GM12891 (cell line): ENCODE measurements at regions not wholly inside any gene's neighbourhood (a gene's known extent, or its start where the extent isn't known, plus 50 kb on each side); places are given as distances from the start of the nearest gene placed in this dataset.

ENCODE experiments used
- POLR2A ChIP-seq: IDR thresholded peaks from 2 replicates; pipeline ENCODE4 v1.6.1; 2011; ENCODE audit warnings: low read depth, low read length, control low read depth
- POLR2AphosphoS5 ChIP-seq: IDR thresholded peaks from 2 replicates; pipeline ENCODE4 v1.6.1; 2011; ENCODE audit warnings: low read depth, low read length, control low read depth
- TAF1 ChIP-seq: IDR thresholded peaks from 2 replicates; pipeline ENCODE4 v1.6.1; 2011; ENCODE audit warnings: low read depth, low read length, control low read depth

- TF ChIP-seq POLR2A (no peak), POLR2AphosphoS5 (no peak), TAF1 (no peak)
These were observed 221.2 kb upstream of the B3GAT1 start for GRCh38 chr11:134633276-134633675.
